Stomach (tissue), 4 donors: ENCODE measurements at regions not wholly inside any gene's neighbourhood (a gene's known extent, or its start where the extent isn't known, plus 50 kb on each side); places are given as distances from the start of the nearest gene placed in this dataset.

ENCODE experiments used
- EP300 ChIP-seq: sonication (generic); formaldehyde crosslinking; IDR thresholded peaks from one replicate; pipeline ENCODE4 v1.6.1; 2017; ENCODE audit warnings: antibody characterized with exemption
- POLR2A ChIP-seq, 4 donors: fragments of 450-650 bp; IDR thresholded peaks; one replicate each; pipeline ENCODE4 v1.6.1; 2016; ENCODE audit warnings: antibody characterized with exemption in 4 of 4, control low read depth in 2 of 4, mild to moderate bottlenecking in 1 of 4, moderate library complexity in 1 of 4
- TF ChIP-seq, protein P1 (sequence below), 7 experiments: fragments of 450-650 bp in 4 of 7; fragments of 200-600 bp in 3 of 7; sonication (generic) in 3 of 7; IDR thresholded peaks; one replicate each; pipeline ENCODE4 v1.5.1; 2016 to 2019; ENCODE audit warnings: antibody characterized with exemption in 7 of 7, control low read depth in 2 of 7, mild to moderate bottlenecking in 1 of 7

DNA sequence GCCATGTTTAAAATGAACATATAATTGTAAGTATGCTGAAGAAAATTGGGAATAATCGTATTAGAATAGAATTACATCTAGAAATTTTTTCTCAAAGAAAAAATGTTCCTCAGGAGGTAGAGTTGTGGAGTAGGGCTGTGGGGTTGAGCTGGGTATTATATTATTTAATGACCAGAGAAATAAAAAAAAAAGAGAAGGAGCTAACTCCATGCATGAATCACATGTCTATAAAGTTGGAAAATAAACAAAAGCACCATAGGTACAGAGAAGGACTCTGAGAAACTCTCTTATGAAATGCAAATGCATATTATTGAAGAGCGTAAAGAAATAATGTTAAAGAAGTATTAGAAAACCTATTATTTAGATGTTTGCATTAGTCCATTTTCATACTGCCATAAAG is 405.5 kb downstream of the EFNB2 start:
- TF ChIP-seq, protein P1, sequence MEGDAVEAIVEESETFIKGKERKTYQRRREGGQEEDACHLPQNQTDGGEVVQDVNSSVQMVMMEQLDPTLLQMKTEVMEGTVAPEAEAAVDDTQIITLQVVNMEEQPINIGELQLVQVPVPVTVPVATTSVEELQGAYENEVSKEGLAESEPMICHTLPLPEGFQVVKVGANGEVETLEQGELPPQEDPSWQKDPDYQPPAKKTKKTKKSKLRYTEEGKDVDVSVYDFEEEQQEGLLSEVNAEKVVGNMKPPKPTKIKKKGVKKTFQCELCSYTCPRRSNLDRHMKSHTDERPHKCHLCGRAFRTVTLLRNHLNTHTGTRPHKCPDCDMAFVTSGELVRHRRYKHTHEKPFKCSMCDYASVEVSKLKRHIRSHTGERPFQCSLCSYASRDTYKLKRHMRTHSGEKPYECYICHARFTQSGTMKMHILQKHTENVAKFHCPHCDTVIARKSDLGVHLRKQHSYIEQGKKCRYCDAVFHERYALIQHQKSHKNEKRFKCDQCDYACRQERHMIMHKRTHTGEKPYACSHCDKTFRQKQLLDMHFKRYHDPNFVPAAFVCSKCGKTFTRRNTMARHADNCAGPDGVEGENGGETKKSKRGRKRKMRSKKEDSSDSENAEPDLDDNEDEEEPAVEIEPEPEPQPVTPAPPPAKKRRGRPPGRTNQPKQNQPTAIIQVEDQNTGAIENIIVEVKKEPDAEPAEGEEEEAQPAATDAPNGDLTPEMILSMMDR (IDR thresholded peaks at IDR 0.05) = no peak
- TF ChIP-seq POLR2A (IDR thresholded peaks at IDR 0.05) (no peak), EP300 (no peak)
